Stomach (tissue), 8 donors: ENCODE measurements at regions not wholly inside any gene's neighbourhood (a gene's known extent, or its start where the extent isn't known, plus 50 kb on each side); places are given as distances from the start of the nearest gene placed in this dataset.

ENCODE experiments used
- DNase-seq, 2 donors: peaks; one replicate each; pipeline versions ENCODE4 v3.0.0 to v3.0.0-alpha.2; 2013 to 2019
- H3K27ac ChIP-seq, 5 donors: fragments of 200-600 bp in 4 of 5; sonication (generic) in 4 of 5; one replicate each; pipeline ENCODE4 v1.5.1; 2013 to 2019; ENCODE audit warnings: mild to moderate bottlenecking in 1 of 5, moderate library complexity in 1 of 5
- H3K27me3 ChIP-seq, 3 donors: fragments of 200-600 bp; sonication (generic); one replicate each; pipeline ENCODE4 v1.5.1; 2017 to 2019; ENCODE audit warnings: mixed run types in 1 of 3
- H3K36me3 ChIP-seq, 4 donors: fragments of 200-600 bp; sonication (generic); 1 replicate in 3 of 4; 2 replicates in 1 of 4; pipeline ENCODE4 v1.5.1; 2016 to 2019
- H3K4me1 ChIP-seq, 4 donors: fragments of 200-600 bp; sonication (generic); one replicate each; pipeline ENCODE4 v1.5.1; 2016 to 2019
- H3K4me3 ChIP-seq, 4 donors: fragments of 200-600 bp; sonication (generic) in 3 of 4; one replicate each; pipeline ENCODE4 v1.5.1; 2016 to 2019; ENCODE audit warnings: mild to moderate bottlenecking in 1 of 4
- H3K9me3 ChIP-seq, 4 donors: fragments of 200-600 bp; sonication (generic); one replicate each; pipeline ENCODE4 v1.5.1; 2016 to 2019
- CTCF ChIP-seq, 7 experiments: fragments of 450-650 bp in 4 of 7; fragments of 200-600 bp in 3 of 7; sonication (generic) in 3 of 7; IDR thresholded peaks; one replicate each; pipeline ENCODE4 v1.5.1; 2016 to 2019; ENCODE audit warnings: antibody characterized with exemption in 7 of 7, control low read depth in 2 of 7, mild to moderate bottlenecking in 1 of 7
- EP300 ChIP-seq: sonication (generic); formaldehyde crosslinking; IDR thresholded peaks from one replicate; pipeline ENCODE4 v1.6.1; 2017; ENCODE audit warnings: antibody characterized with exemption
- POLR2A ChIP-seq, 4 donors: fragments of 450-650 bp; IDR thresholded peaks; one replicate each; pipeline ENCODE4 v1.6.1; 2016; ENCODE audit warnings: antibody characterized with exemption in 4 of 4, control low read depth in 2 of 4, mild to moderate bottlenecking in 1 of 4, moderate library complexity in 1 of 4
- POLR2AphosphoS5 ChIP-seq, 3 donors: sonication (generic); formaldehyde crosslinking; IDR thresholded peaks; one replicate each; pipeline ENCODE4 v1.6.1; 2016; ENCODE audit warnings: antibody characterized with exemption in 3 of 3
- WGBS, 5 donors: extraction: QIAGEN DNeasy Blood & Tissue Kit in 3 of 5; methylation state at CpG; one replicate each; pipeline versions ENCODE4 v1.1.5 to v1.1.7; 2013 to 2018; 5-methylcytosine and 5-hydroxymethylcytosine counted together
- intact Hi-C: fragments of 100-400 bp; cut with DNase I; formaldehyde crosslinking; loops from one replicate; pipeline ENCODE4 v1.15.1; 2023; ENCODE audit warnings: low total_unique reads
- donor health status: healthy with polysubstance abuse.
- donor health status: Bipolar disorder and iron deficiency.
- donor health status: healthy.

- WGBS, 5 donors, result 46 to 76% (median 67%) methylated on average over 4 of the region's 4 CpGs
- TF ChIP-seq EP300 (no peak), POLR2A (IDR thresholded peaks at IDR 0.05) (no peak), CTCF (IDR thresholded peaks at IDR 0.05) (no peak), POLR2AphosphoS5 (IDR thresholded peaks at IDR 0.05) (no peak)
- intact Hi-C loops, result no loop called here
- no peaks in the 10 kb centered on the region for H3K36me3 ChIP-seq
- H3K27ac ChIP-seq, result peak overlapping the region in 3 of 5 donors; percentile 57 to 65 (median 61)
- H3K4me3 ChIP-seq, result no peak overlapping the region
- H3K9me3 ChIP-seq, result peaks cover 0 to 27% (median 7%) of the 10 kb centered on the region in 4 donors
- H3K27me3 ChIP-seq, result no peaks in the 10 kb centered on the region
- DNase-seq, result peak in 1 of 2 donors; percentile 60
- peaks cover 6 to 24% (median 16%) of the 10 kb centered on the region in 4 donors for H3K4me1 ChIP-seq
These were observed 120.7 kb downstream of the CXCL12 start for GRCh38 chr10:44264244-44264643.

- Histone ChIP-seq H3K4me1 (peaks cover 6 to 24% (median 16%) of the 10 kb centered on the region in 4 donors), H3K36me3 (no peaks in the 10 kb centered on the region), H3K9me3 (peaks cover 0 to 24% (median 5%) of the 10 kb centered on the region in 4 donors), H3K4me3 (no peak overlapping the region), H3K27me3 (no peaks in the 10 kb centered on the region), H3K27ac (peak overlapping the region in 3 of 5 donors; percentile 57 to 65 (median 61))
- peak in 1 of 2 donors; percentile 34 for DNase-seq
- intact Hi-C loops, result no loop called here
- 62 to 86% (median 76%) methylated on average over 3 of the region's 3 CpGs for WGBS, 5 donors
- TF ChIP-seq CTCF (IDR thresholded peaks at IDR 0.05) (no peak), POLR2A (IDR thresholded peaks at IDR 0.05) (no peak), POLR2AphosphoS5 (IDR thresholded peaks at IDR 0.05) (no peak), EP300 (no peak)
These were observed 121.1 kb downstream of the CXCL12 start for GRCh38 chr10:44263771-44264170.

GRCh38 chr10:44262551-44263251, 122.2 kb downstream of the CXCL12 start:
- no peak for TF ChIP-seq POLR2A (IDR thresholded peaks at IDR 0.05)
- no peak for TF ChIP-seq EP300
- TF ChIP-seq CTCF (IDR thresholded peaks at IDR 0.05), result no peak
- no peak for TF ChIP-seq POLR2AphosphoS5 (IDR thresholded peaks at IDR 0.05)
- peaks cover 0 to 15% (median 0%) of the 10 kb centered on the region in 4 donors for H3K9me3 ChIP-seq
- peaks cover 6 to 24% (median 16%) of the 10 kb centered on the region in 4 donors for H3K4me1 ChIP-seq
- 77 to 94% (median 87%) methylated on average over 6 of the region's 6 CpGs for WGBS, 5 donors
- no peak overlapping the region for H3K4me3 ChIP-seq
- peak overlapping the region in 1 of 5 donors; percentile 50 for H3K27ac ChIP-seq
- H3K36me3 ChIP-seq, result no peaks in the 10 kb centered on the region
- intact Hi-C loops, result no loop called here
- DNase-seq, result no peak
- H3K27me3 ChIP-seq, result no peaks in the 10 kb centered on the region

GRCh38 chr10:44261710-44262455, 123.0 kb downstream of the CXCL12 start:
- no peak overlapping the region for H3K4me3 ChIP-seq
- WGBS, 5 donors, result 50 to 70% (median 64%) methylated on average over 4 to 7 of the region's 7 CpGs
- H3K9me3 ChIP-seq, result peaks cover 0 to 8% (median 0%) of the 10 kb centered on the region in 4 donors
- H3K4me1 ChIP-seq, result peaks cover 6 to 24% (median 16%) of the 10 kb centered on the region in 4 donors
- peak in 1 of 2 donors; percentile 70 for DNase-seq
- TF ChIP-seq POLR2A (IDR thresholded peaks at IDR 0.05), result no peak
- TF ChIP-seq POLR2AphosphoS5 (IDR thresholded peaks at IDR 0.05), result no peak
- TF ChIP-seq EP300, result no peak
- no peak for TF ChIP-seq CTCF (IDR thresholded peaks at IDR 0.05)
- no peaks in the 10 kb centered on the region for H3K36me3 ChIP-seq
- intact Hi-C loops, result no loop called here
- no peaks in the 10 kb centered on the region for H3K27me3 ChIP-seq
- peak overlapping the region in 2 of 5 donors; percentile 4 to 50 for H3K27ac ChIP-seq
